IMR-90 (cell line): ENCODE measurements at regions not wholly inside any gene's neighbourhood (a gene's known extent, or its start where the extent isn't known, plus 50 kb on each side); places are given as distances from the start of the nearest gene placed in this dataset.

Source experiments
- ATAC-seq: fragments of 200-7000 bp; cut with Tn5 transposase; 2 replicates; pipeline ENCODE4 v1.9.1; 2020; ENCODE audit warnings: low read depth, mild to moderate bottlenecking, moderate library complexity
- BruUV-seq: library from RNA; stranded (reverse); fragments of 400-500 nt; replicated peaks from 2 replicates; lab custom pipeline; 2021; lab: Mats Ljungman, UMichigan
- CTCF ChIA-PET: fragments of 300-600 bp; formaldehyde crosslinking; extraction: SDS; loops from one replicate; lab custom pipeline; 2021; ENCODE audit warnings: antibody characterized with exemption; lab: Yijun Ruan, JAX
- POLR2A ChIA-PET: fragments of 300-600 bp; sonication (Branson Sonifier 250); formaldehyde crosslinking; loops from one replicate; lab custom pipeline; 2022; ENCODE audit warnings: antibody characterized with exemption; ENCODE audit not compliant: unreplicated experiment; lab: Charles Lee
- DNase-seq: peaks from one replicate; pipeline ENCODE4 v3.0.0; 2013
- H2AFZ ChIP-seq: replicated peaks from 2 replicates; pipeline ENCODE3; 2013; ENCODE audit warnings: low read length, mild to moderate bottlenecking; ENCODE audit not compliant: poor library complexity
- H2AK5ac ChIP-seq: 2 replicates; pipeline ENCODE4 v1.6.1; 2013; ENCODE audit warnings: low read depth, low read length, inconsistent platforms
- H2AK9ac ChIP-seq: replicated peaks from 2 replicates; pipeline ENCODE3; 2013; ENCODE audit warnings: mild to moderate bottlenecking, low read depth, low read length, moderate library complexity; ENCODE audit not compliant: poor library complexity
- H2BK120ac ChIP-seq: 2 replicates; pipeline ENCODE4 v1.6.1; 2013; ENCODE audit warnings: low read depth, low read length, inconsistent platforms
- H2BK15ac ChIP-seq: 3 replicates; pipeline ENCODE4 v1.6.1; 2013; ENCODE audit warnings: low read depth, low read length, inconsistent platforms
- H2BK20ac ChIP-seq: 2 replicates; pipeline ENCODE4 v1.6.1; 2013; ENCODE audit warnings: low read depth, mild to moderate bottlenecking, inconsistent platforms, low read length, moderate library complexity
- H2BK5ac ChIP-seq: 2 replicates; pipeline ENCODE4 v1.6.1; 2013; ENCODE audit warnings: mild to moderate bottlenecking, low read depth, low read length, inconsistent platforms; ENCODE audit not compliant: poor library complexity, severe bottlenecking
- H3K14ac ChIP-seq: replicated peaks from 2 replicates; pipeline ENCODE4 v1.6.1; 2013; ENCODE audit warnings: low read depth, low read length, inconsistent platforms
- H3K18ac ChIP-seq: 2 replicates; pipeline ENCODE4 v1.6.1; 2013; ENCODE audit warnings: low read depth, low read length, control low read depth
- H3K23ac ChIP-seq: 2 replicates; pipeline ENCODE4 v1.6.1; 2013; ENCODE audit warnings: low read depth, low read length, inconsistent platforms
- H3K27ac ChIP-seq: 2 replicates; pipeline ENCODE4 v1.5.1; 2013; ENCODE audit warnings: mild to moderate bottlenecking, control low read depth, low read length; ENCODE audit not compliant: insufficient read depth
- H3K27me3 ChIP-seq: 2 replicates; pipeline ENCODE4 v1.6.1; 2013; ENCODE audit warnings: low read length; ENCODE audit not compliant: control insufficient read depth, insufficient read depth
- H3K36me3 ChIP-seq: 2 replicates; pipeline ENCODE4 v1.6.1; 2013; ENCODE audit warnings: low read length, mixed read lengths; ENCODE audit not compliant: control insufficient read depth, insufficient read depth
- H3K4ac ChIP-seq: 2 replicates; pipeline ENCODE4 v1.6.1; 2013; ENCODE audit warnings: low read depth, low read length, inconsistent platforms
- H3K4me1 ChIP-seq: 2 replicates; pipeline ENCODE4 v1.6.1; 2013; ENCODE audit warnings: low read length, mixed read lengths; ENCODE audit not compliant: control insufficient read depth, insufficient read depth
- H3K4me2 ChIP-seq: 2 replicates; pipeline ENCODE4 v1.6.1; 2013; ENCODE audit warnings: low read depth, mild to moderate bottlenecking, control low read depth, low read length, moderate library complexity
- H3K4me3 ChIP-seq: 2 replicates; pipeline ENCODE4 v1.5.1; 2013; ENCODE audit warnings: low read depth, mild to moderate bottlenecking, control low read depth, low read length, moderate library complexity; ENCODE audit not compliant: insufficient read depth
- H3K56ac ChIP-seq: 2 replicates; pipeline ENCODE4 v1.6.1; 2013; ENCODE audit warnings: low read length, inconsistent platforms; ENCODE audit not compliant: insufficient read depth; ENCODE audit errors: extremely low read depth
- H3K79me1 ChIP-seq, 2 experiments: 2 replicates each; pipeline ENCODE4 v1.6.1; 2013; ENCODE audit warnings: low read length in 2 of 2, inconsistent platforms in 1 of 2, low read depth in 1 of 2
- H3K9ac ChIP-seq: 2 replicates; pipeline ENCODE4 v1.6.1; 2013; ENCODE audit warnings: low read depth, low read length, control low read depth
- H3K9me1 ChIP-seq: 2 replicates; pipeline ENCODE4 v1.6.1; 2013; ENCODE audit warnings: low read length, inconsistent platforms; ENCODE audit not compliant: insufficient read depth
- H3K9me3 ChIP-seq: 2 replicates; pipeline ENCODE4 v1.6.1; 2013; ENCODE audit warnings: low read length; ENCODE audit not compliant: control insufficient read depth, insufficient read depth
- H4K20me1 ChIP-seq: 2 replicates; pipeline ENCODE4 v1.6.1; 2013; ENCODE audit warnings: low read length, inconsistent platforms; ENCODE audit not compliant: insufficient read depth
- H4K5ac ChIP-seq: 2 replicates; pipeline ENCODE4 v1.6.1; 2013; ENCODE audit warnings: mild to moderate bottlenecking, low read depth, low read length, control low read depth
- H4K8ac ChIP-seq, 2 experiments: 2 replicates each; pipeline ENCODE4 v1.6.1; 2013; ENCODE audit warnings: low read depth in 2 of 2, low read length in 2 of 2, control low read depth in 1 of 2, inconsistent platforms in 1 of 2
- H4K91ac ChIP-seq: 2 replicates; pipeline ENCODE4 v1.6.1; 2013; ENCODE audit warnings: low read depth, low read length, inconsistent platforms; ENCODE audit not compliant: insufficient read depth
- BHLHE40 ChIP-seq: fragments of 150-350 bp; IDR thresholded peaks from 2 replicates; pipeline ENCODE4 v1.6.1; 2016; ENCODE audit warnings: mild to moderate bottlenecking, low read depth, low read length
- CTCF ChIP-seq: conservative IDR thresholded peaks from 2 replicates; pipeline ENCODE4 v1.5.1; 2012; ENCODE audit warnings: mild to moderate bottlenecking, low read depth, low read length, improper control_type of control experiment
- ELK1 ChIP-seq: fragments of 150-350 bp; IDR thresholded peaks from 2 replicates; pipeline ENCODE4 v1.6.1; 2016; ENCODE audit warnings: low read depth, mild to moderate bottlenecking, low read length, moderate library complexity, borderline replicate concordance
- MAFK ChIP-seq: IDR thresholded peaks from 2 replicates; pipeline ENCODE4 v1.6.1; 2012; ENCODE audit warnings: low read depth, low read length, improper control_type of control experiment
- MAZ ChIP-seq: IDR thresholded peaks from 2 replicates; pipeline ENCODE4 v1.6.1; 2012; ENCODE audit warnings: low read depth, mild to moderate bottlenecking, low read length, improper control_type of control experiment, moderate library complexity, borderline replicate concordance
- MXI1 ChIP-seq: IDR thresholded peaks from 2 replicates; pipeline ENCODE4 v1.6.1; 2012; ENCODE audit warnings: low read depth, mild to moderate bottlenecking, low read length, moderate library complexity, borderline replicate concordance
- NFE2L2 ChIP-seq: fragments of 150-350 bp; IDR thresholded peaks from 2 replicates; pipeline ENCODE4 v1.6.1; 2016; ENCODE audit warnings: low read depth, mild to moderate bottlenecking, low read length
- RAD21 ChIP-seq: IDR thresholded peaks from 2 replicates; pipeline ENCODE4 v1.6.1; 2012; ENCODE audit warnings: low read length, improper control_type of control experiment
- SMC3 ChIP-seq: fragments of 150-350 bp; IDR thresholded peaks from 2 replicates; pipeline ENCODE4 v1.6.1; 2016; ENCODE audit warnings: low read depth, mild to moderate bottlenecking, antibody characterized with exemption, low read length, moderate library complexity
- USF2 ChIP-seq: fragments of 150-350 bp; IDR thresholded peaks from 2 replicates; pipeline ENCODE4 v1.6.1; 2017; ENCODE audit warnings: mild to moderate bottlenecking, antibody characterized with exemption, low read length, low read depth
- WGBS, 2 experiments: methylation state at CpG; one replicate each; pipeline versions ENCODE4 v1.1.5 to v1.1.7; 2013; ENCODE audit warnings: missing lambda C conversion rate in 2 of 2; ENCODE audit not compliant: insufficient read length in 1 of 2; ENCODE audit errors: extremely low coverage in 2 of 2; 5-methylcytosine and 5-hydroxymethylcytosine counted together
- dilution Hi-C: fragments of 300-500 bp; cut with HindIII; formaldehyde crosslinking; loops from one replicate; pipeline ENCODE4 v1.14.3; 2018; ENCODE audit warnings: low sequenced_read_pairs; ENCODE audit not compliant: unreplicated experiment
- in situ Hi-C: fragments of 300-500 bp; cut with MboI; formaldehyde crosslinking; loops from 3 replicates; pipeline ENCODE4 v1.14.3; 2019; ENCODE audit warnings: low sequenced_read_pairs, inconsistent platforms, mixed read lengths
- intact Hi-C: fragments of 100-400 bp; cut with micrococcal nuclease; formaldehyde crosslinking; loops from 2 replicates; pipeline ENCODE4 v1.10.0; 2022

GRCh38 chr12:118790578-118790977 lies 190.8 kb upstream of the SRRM4 start:
- no peak for ATAC-seq
- H3K4me1 ChIP-seq, result no peaks in the 10 kb centered on the region
- no peak overlapping the region for H3K4ac ChIP-seq
- no peaks in the 10 kb centered on the region for H3K79me1 ChIP-seq
- CTCF ChIA-PET, result no interaction called here
- no peak overlapping the region for H2AK5ac ChIP-seq
- no peak overlapping the region for H3K56ac ChIP-seq
- no peak overlapping the region for H3K23ac ChIP-seq
- H3K9me1 ChIP-seq, result no peaks in the 10 kb centered on the region
- H2BK20ac ChIP-seq, result no peak overlapping the region
- no TSS peak for BruUV-seq
- POLR2A ChIA-PET, result no interaction called here
- no peak overlapping the region for H4K8ac ChIP-seq
- no peak overlapping the region for H3K4me3 ChIP-seq
- no peaks in the 10 kb centered on the region for H3K27me3 ChIP-seq
- H3K27ac ChIP-seq, result no peak overlapping the region
- no peaks in the 10 kb centered on the region for H4K20me1 ChIP-seq
- no CpG with 5 or more reads among the region's 1 CpG for WGBS, 2 experiments
- no peak overlapping the region for H3K18ac ChIP-seq
- H3K9ac ChIP-seq, result no peak overlapping the region
- H3K36me3 ChIP-seq, result no peaks in the 10 kb centered on the region
- no peak overlapping the region for H2AFZ ChIP-seq
- H4K91ac ChIP-seq, result no peak overlapping the region
- DNase-seq, result no peak
- H2AK9ac ChIP-seq, result no peak overlapping the region
- H3K9me3 ChIP-seq, result peaks cover 4% of the 10 kb centered on the region; the same call in 1 of the 2 replicates
- H2BK120ac ChIP-seq, result no peak overlapping the region
- no peak overlapping the region for H3K4me2 ChIP-seq
- H2BK5ac ChIP-seq, result no peak overlapping the region
- dilution Hi-C loops (no loop called here), in situ Hi-C loops (no loop called here), intact Hi-C loops (no loop called here)
- no peak overlapping the region for H3K14ac ChIP-seq
- TF ChIP-seq SMC3, result no peak
- no peak for TF ChIP-seq MAFK
- no peak for TF ChIP-seq MAZ
- TF ChIP-seq ELK1, result no peak
- no peak for TF ChIP-seq RAD21
- no peak for TF ChIP-seq NFE2L2
- TF ChIP-seq BHLHE40, result no peak
- no peak for TF ChIP-seq CTCF
- no peak for TF ChIP-seq USF2
- no peak for TF ChIP-seq MXI1
- no peak overlapping the region for H2BK15ac ChIP-seq
- no peak overlapping the region for H4K5ac ChIP-seq
